SK-N-MC (cell line): ENCODE measurements at regions not wholly inside any gene's neighbourhood (a gene's known extent, or its start where the extent isn't known, plus 50 kb on each side); places are given as distances from the start of the nearest gene placed in this dataset.

Source experiments
- EZH2 ChIP-seq: fragments of 200-600 bp; sonication (generic); IDR thresholded peaks from one replicate; pipeline ENCODE4 v1.6.1; 2017; ENCODE audit warnings: antibody characterized with exemption
- POLR2AphosphoS5 ChIP-seq: IDR thresholded peaks from 2 replicates; pipeline ENCODE4 v1.6.1; 2012; ENCODE audit warnings: mild to moderate bottlenecking, low read depth, low read length, borderline replicate concordance

DNA sequence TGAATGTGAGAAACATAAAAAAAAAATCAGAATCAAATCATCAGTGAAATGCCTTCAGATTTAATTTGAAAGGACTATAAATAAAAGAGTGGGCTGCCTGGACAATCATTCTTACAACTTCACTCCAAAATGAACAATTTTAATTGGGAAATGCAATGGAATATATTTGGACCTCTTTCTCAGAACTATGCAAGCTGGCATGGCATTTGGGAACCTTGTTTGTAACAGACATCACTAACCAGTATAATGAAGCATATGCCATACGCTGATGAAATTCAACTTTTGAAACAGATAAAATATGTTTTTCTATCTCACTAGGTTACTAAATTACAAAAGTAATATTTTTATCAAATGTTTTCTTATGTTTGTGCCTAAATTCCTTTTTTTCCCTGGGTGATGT lies 64.2 kb upstream of the FAM216B start:
- TF ChIP-seq POLR2AphosphoS5 = no peak
- TF ChIP-seq EZH2 = no peak
